SKM-1 (cell line): ENCODE measurements at regions not wholly inside any gene's neighbourhood (a gene's known extent, or its start where the extent isn't known, plus 50 kb on each side); places are given as distances from the start of the nearest gene placed in this dataset.

Source experiments
- DNase-seq: peaks from one replicate; lab custom pipeline; 2025; ENCODE audit not compliant: unreplicated experiment; lab: John Stamatoyannopoulos, UW

DNA sequence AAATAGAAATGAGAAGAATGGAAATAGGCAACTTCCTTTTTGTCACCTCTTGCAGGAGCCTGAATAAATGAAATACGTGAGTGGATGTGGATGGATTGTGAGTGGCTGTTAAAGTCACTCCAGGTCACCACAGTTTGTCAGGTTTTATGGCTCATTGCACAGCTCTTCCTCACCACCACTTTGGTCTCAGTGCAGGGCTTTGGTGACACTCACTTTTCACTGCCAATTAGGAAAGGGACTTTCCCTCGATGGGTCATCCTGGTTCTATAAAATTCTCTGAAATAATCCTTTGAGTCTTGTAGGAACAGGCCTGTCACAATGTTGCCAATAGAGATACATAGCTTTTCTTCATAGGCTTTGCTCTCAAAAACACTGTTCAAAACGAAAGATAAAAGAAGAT lies 172.4 kb upstream of the C11orf87 start:
- no peak for DNase-seq

DNA sequence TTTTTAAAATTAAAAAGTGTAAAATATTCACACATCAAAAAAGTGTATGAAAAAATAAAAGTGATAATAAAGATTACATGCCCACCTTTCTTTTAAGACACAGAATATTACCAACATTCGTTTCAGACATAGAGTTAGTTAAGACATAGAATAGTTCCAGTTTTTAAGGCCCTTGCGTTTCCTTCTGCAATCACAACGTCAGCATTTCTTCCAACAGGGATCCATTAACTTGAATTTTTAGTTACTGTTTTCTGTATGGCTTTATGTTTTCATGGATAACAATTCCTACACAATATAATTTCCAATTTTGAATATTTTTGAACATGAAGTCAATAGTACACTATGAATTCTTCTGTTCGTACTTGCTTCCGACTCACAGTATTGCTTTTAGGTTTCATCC lies 170.8 kb upstream of the C11orf87 start:
- no peak for DNase-seq

DNA sequence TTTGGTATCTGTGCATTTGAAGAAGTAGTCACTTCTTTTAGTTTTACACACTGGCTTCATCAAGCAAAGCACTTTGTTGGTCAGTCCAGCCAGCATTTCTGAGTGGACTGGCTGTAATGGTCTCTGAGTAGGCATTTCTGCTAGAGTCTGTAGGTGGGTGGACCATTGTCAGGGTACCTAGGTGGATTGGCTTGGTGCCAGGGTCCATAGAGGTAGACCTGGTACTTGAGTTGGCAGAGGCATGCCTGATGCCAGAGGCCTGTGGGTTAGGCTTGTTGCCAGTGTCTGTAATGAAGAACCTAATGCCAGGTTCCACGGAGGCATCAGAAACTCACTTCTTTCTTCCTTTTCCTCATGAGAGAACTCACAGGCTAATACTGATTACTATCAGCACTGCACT lies 157.9 kb upstream of the C11orf87 start:
- no peak for DNase-seq

DNA sequence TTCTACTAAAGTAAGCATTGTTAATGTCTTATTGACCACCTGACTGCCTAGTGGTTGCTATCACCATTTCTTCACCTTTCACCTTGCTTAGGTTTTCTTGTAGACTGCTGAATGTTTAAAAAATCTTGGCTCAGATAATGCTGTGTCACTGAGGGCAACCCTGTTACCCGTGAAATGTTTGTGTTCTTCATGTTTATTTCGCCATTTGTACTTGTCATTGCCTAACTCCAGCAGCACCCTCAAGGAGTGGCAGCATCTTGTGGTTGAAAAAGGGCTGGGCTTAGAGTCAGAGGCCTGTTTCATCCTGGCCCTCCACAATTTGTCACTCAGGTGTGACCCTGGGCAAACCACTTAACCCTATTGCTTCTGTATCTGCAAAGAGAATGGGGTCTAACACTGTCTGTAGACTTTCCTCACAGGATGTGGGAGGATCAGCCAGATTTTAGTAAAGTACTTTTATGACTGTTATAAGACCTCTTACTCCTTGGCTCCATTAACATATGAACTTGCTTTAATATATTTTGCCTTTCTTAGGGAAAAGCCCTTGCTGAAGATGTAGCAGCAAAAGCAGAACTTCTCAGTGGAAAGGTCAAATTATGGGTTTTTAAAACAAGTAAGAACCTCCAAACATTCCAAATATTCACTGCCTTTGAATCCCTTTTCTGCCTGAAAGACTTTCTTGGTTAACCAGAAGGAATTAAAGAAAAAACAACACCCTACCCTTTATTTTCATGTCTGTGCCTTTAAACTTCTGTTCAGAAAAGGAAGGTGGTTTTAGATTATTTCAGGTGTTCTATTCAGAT lies 154.5 kb upstream of the C11orf87 start:
- DNase-seq, result peak; percentile 23

DNA sequence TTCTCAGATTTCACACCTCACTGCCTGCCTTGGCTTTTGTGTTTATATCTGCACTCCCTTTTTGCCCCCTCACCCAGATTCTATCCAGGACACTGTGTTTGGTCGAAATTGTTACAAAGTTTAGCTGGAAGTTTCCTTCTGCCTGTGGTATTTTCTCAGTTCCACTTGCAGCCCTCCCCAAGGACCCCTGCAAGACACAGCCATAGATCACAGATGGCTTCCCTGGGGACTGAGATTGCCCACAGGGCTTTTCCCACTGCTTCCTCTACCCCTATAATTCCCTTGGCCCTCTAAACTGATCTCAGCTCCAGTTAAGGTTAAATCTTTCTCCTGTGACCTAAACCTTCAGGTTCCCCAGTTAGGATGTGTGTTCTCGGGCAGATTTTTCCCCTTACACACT lies 146.1 kb upstream of the C11orf87 start:
- DNase-seq, result no peak

DNA sequence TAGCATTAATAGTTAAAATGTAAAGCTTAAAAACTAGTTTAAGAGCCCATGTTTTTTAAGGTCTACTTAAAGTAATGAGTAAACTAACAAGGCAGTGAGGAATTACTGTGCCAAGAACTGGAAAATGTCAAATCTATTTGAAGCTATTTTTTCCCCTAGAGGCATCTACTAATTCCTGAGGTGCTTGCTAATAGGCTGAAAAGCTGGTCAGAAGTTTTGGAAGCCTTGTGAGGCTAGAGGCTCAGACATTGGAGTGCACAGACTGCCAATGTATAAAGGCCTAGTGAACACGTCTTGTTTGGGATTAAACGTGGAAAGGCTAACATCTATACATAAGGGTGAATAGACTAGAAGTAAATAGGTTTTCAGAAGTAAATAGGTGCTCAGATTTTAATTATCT lies 136.5 kb upstream of the C11orf87 start:
- no peak for DNase-seq

DNA sequence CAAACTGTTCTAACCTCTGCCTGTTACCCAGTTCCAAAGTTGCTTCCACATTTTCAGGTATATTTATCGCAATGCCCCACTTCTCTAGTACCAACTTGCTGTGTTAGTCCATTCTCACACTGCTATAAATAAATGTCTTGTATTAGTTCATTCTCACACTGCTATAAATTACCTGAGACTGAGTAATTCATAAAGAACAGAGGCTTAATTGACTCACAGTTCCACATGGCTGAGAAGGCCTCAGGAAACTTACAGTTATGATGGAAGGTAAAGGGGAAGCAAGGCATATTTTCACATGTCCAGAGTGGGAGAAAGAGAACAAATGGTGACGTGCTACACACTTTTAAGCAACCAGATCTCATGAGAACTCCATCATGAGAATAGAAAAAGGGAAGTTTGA lies 130.4 kb upstream of the C11orf87 start:
- no peak for DNase-seq

DNA sequence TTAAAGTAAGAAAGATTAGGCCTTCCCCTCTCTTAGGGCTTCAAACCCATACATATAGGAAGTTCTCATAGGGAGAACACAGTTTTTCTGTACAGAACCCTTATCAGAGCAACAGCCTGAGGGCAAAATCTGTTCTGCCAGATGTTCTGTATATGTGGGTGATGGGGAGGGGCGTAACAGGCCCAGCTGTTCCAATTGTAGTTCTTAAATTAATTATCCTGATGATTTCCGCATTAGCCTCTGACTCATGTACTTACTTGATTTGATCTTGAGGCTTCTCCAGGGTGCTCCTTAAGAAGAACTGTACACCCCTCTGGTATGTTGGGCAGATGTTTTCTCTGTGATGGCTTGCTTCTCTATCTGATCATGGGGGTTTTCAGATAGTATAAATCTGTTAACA lies 123.1 kb upstream of the C11orf87 start:
- DNase-seq, result no peak

DNA sequence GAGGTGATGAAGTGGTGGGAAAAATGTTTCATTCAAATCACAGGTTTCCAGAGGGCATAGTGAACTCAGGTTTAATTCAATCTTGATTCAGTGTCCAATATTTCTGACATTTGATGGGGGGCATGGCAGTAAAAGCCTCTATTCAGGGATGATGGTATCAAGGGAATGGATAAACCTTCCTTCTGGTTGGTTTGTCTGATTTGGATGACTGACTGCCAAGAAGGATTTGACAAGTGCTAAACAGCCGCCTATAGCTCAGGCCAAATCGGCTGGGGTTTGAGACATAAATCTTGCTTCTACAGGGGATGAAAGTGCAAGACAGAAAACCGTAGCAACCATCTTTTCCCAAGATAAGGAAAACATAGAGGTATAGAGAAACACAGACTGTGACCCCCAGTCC lies 121.8 kb upstream of the C11orf87 start:
- DNase-seq, result no peak

DNA sequence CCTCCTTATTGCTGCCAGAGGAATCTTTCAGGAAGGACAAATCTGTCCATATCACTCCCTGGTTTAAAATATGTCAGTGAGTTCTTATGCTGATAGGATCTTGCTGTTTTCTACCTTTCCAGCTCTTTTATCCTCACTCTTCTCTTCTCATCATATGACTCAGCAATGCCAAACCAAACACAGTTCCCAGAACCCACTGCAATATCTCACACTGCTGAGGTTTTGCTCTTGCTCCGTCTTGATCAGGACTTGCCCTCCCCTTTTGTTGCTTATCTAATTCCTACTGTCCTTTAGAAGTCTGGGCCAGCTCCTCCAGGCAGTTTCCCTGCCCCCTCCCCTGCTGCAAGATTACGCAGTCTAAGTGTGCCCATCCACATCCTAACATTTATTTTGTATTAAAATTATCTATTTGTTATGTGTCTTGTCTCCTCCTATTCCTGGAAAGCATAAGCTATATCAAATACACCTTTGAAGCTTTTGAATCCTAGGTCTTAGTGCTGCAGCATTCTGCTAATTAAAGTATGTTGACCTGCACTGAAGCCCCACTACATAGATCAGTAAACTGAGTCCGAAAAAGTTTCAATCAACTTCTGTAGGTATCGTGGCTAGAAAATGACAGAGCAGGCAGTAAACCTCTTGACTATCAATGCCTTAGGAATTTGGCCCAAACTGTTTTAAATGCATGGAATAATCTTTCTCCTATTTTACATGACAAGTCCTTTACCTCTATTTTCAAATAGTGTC lies 119.2 kb upstream of the C11orf87 start:
- no peak for DNase-seq

DNA sequence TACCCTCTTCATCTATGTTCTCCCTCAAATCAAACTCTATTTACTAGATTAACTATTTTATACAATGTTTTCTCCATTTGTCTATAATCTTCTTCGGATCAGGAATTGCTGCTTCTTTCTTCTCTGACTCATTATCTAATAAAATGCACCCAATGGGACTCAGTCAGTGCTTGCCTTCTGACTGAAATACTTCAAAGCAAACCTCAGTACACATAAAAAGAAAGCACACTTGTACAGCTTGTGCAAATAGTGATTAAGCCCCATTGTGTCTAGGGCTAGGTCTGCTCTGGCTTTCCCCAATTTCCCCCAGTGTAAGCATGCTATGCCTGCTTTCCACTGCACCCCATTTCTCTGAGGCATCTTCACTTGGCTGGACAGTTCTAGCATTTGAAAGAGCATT lies 118.6 kb upstream of the C11orf87 start:
- DNase-seq, result no peak

DNA sequence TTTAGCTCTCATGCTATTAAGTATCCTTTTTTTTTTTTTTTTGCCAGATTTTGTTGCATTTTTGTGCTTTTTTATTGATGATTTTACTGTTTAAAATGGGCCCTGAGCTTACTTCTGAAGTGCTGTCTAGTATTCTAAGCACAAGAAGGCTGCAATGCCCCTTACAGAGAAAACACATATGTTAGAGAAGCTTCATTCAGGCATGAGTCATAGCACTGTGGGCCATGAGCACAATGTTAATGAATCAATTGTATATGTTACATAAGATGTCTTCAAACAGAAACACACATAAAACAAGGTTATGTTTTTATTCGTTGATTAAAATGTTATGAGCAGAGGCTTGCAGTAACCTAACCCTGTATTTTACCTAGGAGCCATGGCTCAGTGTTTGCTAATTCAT lies 117.8 kb upstream of the C11orf87 start:
- no peak for DNase-seq

DNA sequence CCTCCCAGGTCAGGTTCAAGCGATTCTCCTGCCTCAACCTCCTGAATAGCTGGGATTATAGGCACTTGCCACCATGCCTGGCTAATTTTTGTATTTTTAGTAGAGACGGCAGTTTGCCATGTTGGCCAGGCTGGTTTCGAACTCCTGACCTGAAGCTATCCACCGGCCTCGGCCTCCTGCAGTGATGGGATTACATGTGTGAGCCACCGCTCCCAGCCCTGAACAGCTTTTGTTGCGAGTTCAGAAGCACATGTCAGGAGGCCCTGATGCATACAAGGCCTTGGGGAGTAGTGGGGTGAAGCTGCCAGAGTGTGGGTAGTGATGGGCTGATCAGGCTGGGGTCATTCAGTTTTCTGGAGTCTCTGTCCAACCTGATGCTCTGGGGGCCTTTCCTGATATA lies 117.0 kb upstream of the C11orf87 start:
- DNase-seq, result no peak

DNA sequence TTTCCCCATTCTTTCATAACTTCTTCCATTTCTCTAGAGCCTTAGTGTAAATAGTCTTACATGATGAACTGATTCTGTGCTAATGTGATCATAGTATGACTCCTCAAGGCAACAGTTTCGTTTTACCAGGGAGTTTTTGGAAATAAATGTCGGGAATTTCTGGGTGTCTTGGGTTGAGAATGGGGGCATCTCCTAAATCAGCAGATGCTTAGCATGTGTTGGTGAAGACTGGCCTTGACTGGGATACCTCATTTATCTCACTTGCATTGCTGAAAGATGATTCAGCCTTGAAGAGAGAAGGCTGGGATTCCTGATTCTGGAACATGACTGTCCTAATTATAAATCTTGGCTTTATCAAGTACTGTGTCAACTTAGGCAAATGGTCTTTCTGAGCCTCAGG lies 115.7 kb upstream of the C11orf87 start:
- no peak for DNase-seq

DNA sequence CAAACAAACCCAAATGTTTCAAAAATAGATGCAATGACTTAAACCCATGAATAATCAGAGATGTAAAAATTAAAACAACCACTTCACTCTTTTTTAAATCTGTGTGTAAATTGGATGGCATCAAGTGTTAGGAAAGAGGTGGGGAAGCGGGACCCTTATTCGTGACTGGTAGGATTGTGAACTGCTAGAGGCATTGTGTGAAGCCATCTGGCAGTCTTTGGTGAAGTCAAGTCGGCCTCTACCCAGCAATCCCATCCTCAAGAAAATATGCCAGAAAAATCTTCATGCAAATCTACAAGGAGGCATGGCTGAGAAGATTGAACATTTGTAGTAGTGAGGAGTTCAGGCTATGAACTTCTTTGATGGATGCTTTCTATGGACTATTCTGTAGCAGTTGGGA lies 114.6 kb upstream of the C11orf87 start:
- DNase-seq, result no peak

DNA sequence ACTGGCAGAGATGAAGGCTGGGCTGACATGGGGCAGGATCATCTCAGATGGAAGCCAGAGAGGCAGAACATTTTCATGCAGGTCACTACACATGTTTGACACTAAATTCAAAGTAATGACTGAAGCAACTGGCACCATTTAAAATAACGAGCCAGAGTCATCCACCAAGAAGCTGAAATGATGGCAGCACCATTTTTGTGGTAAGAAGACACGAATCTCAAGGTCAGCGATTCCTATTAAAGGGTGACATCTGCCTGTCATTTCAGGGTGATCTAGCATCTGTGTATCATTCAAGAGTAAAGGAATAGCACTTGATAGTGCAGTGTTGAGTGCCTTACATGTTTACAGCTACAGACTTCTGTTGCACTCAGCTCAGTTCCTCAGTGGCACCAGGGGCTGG lies 113.4 kb upstream of the C11orf87 start:
- no peak for DNase-seq

DNA sequence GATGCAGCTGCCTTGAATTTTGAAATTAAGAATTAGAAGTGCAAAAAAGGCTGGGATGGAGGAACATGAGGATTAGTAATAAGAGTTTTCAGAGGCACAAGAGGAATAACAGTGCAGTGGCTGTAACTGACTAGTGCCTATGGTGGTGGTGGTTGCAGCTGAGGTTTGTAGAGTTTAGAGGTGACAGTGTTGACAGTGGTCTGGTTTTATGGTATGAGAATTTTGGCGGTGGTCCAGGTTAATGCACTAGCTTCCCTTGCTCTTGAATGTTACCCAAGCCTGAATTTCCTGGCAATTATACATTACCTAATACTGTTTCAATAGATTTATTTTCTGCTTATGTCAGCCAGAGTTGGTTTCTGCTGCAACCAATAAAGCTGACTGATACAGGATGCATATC lies 112.8 kb upstream of the C11orf87 start:
- no peak for DNase-seq

DNA sequence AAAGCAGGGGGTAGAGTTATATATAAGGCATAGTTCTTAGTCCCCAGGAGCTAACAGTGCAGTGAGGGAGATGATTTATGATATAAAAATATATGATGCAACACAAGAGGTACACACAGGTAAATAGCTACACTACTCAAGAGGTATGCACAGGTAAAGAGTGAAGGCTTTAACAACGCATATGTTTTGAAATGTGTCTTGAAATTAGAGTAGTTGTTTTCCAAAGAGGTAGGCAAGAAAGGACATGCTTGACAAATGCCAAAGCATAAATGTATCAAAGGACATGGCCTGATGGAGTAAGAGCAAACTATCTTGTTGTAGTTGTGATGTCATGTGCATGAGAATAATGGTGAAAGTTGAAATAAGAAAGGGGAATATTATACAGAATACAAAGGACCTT lies 104.3 kb upstream of the C11orf87 start:
- no peak for DNase-seq

DNA sequence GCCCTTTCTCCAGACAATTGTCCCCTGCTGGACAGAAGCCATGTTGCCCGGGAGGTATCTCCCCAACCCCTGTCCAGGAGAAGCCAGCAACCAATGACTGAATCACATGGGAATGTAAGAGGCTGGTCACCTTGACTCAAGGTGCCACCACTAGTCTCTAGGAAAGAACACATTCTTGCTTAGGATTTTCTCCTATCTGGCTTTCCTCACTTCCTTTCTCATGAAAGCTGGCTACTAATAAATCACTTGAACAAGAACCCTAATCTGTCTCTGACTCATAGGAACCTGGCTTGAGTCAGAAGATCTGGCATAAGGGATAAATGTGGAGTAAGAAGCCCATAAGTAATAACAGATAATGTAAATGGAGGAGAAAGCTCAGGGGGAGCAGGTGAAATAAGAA lies 101.4 kb upstream of the C11orf87 start:
- no peak for DNase-seq

DNA sequence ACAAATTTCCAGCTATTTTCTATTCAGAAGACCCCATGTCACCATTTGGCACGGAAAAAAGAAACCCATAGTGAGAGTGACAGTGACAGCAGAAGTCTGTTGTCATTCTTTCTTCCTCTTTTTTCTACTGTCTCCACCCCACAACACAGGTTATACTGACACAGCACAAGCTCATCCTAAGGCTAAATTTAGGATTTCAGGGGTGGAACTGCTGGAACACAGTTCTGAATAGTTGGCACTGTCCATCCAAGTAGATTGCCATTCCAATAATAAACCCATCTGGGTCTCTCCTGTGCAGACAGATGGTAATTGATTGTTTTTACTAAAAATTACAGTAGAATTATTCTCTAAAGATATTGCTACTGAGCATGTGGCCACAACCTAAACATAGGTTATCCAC lies 95.2 kb upstream of the C11orf87 start:
- no peak for DNase-seq

DNA sequence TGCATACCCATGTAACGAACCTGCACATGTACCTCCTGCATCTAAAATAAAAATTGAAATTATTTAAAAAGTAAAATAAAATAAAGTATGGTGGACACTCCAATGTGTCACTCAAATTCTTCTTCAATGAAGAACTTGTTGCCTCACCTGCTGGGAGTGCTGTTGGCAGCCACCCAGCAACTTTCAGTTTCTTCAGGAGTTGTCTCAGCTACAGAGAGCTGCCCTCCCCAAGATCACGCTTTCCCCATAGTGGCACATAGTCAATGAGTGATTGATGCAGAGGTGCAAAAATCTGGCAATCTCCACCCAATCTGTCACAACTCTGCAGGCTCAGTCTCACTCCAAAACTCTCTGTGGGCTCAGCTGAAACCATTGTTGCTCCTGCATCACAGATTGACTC lies 92.3 kb upstream of the C11orf87 start:
- no peak for DNase-seq

DNA sequence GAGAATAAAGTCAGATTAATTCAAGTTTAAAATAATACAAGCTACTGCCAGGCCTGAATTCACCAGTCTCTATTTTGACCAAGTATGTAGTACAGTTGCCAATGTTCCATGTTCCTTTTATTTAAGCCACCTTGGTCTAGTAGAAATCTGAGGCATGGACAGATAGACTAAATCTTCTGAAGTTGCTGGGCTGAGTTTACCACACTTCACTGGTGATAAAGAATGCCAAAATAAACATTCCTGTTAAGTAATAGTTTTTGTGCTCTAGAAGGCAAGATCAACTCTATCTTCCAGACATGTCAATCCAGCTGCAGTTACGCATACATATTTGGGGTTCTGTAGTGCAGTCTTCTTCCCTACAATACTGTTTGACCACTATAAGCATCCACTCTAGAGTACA lies 83.9 kb upstream of the C11orf87 start:
- no peak for DNase-seq

DNA sequence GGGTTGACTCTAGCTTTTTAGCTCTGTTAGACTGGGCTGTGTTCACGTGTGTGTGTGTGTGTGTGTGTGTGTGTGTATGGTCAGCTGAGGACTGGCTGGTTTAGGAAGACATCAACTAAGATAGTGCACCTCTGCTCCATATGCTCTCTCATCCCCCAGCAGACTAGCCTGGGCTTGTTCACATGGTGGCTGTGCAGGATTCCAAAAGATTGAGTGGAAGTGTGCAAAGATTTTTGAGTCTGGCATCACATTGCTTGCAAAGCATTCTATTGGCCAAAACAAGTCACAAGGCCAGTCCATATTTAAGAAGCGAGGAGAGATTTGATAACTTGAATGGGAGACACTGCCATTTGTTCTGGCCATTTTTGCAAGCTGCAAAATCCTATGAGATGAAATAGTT lies 79.7 kb upstream of the C11orf87 start:
- DNase-seq, result no peak
